H9 (cell line): ENCODE measurements at regions not wholly inside any gene's neighbourhood (a gene's known extent, or its start where the extent isn't known, plus 50 kb on each side); places are given as distances from the start of the nearest gene placed in this dataset.

Experiments used
- DNase-seq: peaks from one replicate; pipeline ENCODE4 v3.0.0-alpha.2; 2017
- H2AFZ ChIP-seq: one replicate; pipeline ENCODE4 v1.6.1; 2013; ENCODE audit warnings: mild to moderate bottlenecking, low read length, control low read depth, moderate library complexity
- H2AK5ac ChIP-seq: 2 replicates; pipeline ENCODE4 v1.6.1; 2013; ENCODE audit warnings: low read length, control low read depth, mixed read lengths; ENCODE audit not compliant: insufficient read length
- H2BK120ac ChIP-seq: one replicate; pipeline ENCODE4 v1.6.1; 2013; ENCODE audit warnings: low read depth, mild to moderate bottlenecking, low read length, control low read depth, inconsistent platforms; ENCODE audit not compliant: poor library complexity, severe bottlenecking
- H2BK12ac ChIP-seq: 2 replicates; pipeline ENCODE4 v1.6.1; 2013; ENCODE audit warnings: low read length, control low read depth, mixed read lengths, low read depth; ENCODE audit not compliant: insufficient read length
- H2BK15ac ChIP-seq: 2 replicates; pipeline ENCODE4 v1.6.1; 2013; ENCODE audit warnings: low read depth, low read length, control low read depth
- H2BK20ac ChIP-seq: one replicate; pipeline ENCODE4 v1.6.1; 2013; ENCODE audit warnings: low read depth, mild to moderate bottlenecking, low read length, control low read depth, inconsistent platforms; ENCODE audit not compliant: poor library complexity, severe bottlenecking
- H2BK5ac ChIP-seq: 2 replicates; pipeline ENCODE4 v1.6.1; 2013; ENCODE audit warnings: low read length, control low read depth, mixed read lengths; ENCODE audit not compliant: insufficient read length
- H3K14ac ChIP-seq: 2 replicates; pipeline ENCODE4 v1.6.1; 2013; ENCODE audit warnings: low read length, control low read depth; ENCODE audit not compliant: insufficient read depth
- H3K18ac ChIP-seq: 2 replicates; pipeline ENCODE4 v1.6.1; 2013; ENCODE audit warnings: low read depth, mild to moderate bottlenecking, mixed read lengths, low read length, control low read depth; ENCODE audit not compliant: insufficient read length
- H3K23ac ChIP-seq: 2 replicates; pipeline ENCODE4 v1.6.1; 2013; ENCODE audit warnings: low read length, control low read depth, mixed read lengths, low read depth; ENCODE audit not compliant: insufficient read length
- H3K23me2 ChIP-seq: 2 replicates; pipeline ENCODE4 v1.6.1; 2013; ENCODE audit warnings: low read depth, mild to moderate bottlenecking, mixed read lengths, low read length, control low read depth; ENCODE audit not compliant: insufficient read length, poor library complexity, severe bottlenecking
- H3K27ac ChIP-seq: 2 replicates; pipeline ENCODE4 v1.5.1; 2013; ENCODE audit warnings: low read length, control low read depth, mixed read lengths, low read depth; ENCODE audit not compliant: insufficient read length
- H3K27me3 ChIP-seq: 2 replicates; pipeline ENCODE4 v1.6.1; 2013; ENCODE audit warnings: low read length, control low read depth, inconsistent platforms; ENCODE audit not compliant: insufficient read depth
- H3K4ac ChIP-seq: 2 replicates; pipeline ENCODE4 v1.6.1; 2013; ENCODE audit warnings: low read depth, mild to moderate bottlenecking, control low read depth, inconsistent platforms, low read length, moderate library complexity
- H3K4me1 ChIP-seq: 2 replicates; pipeline ENCODE4 v1.6.1; 2013; ENCODE audit warnings: low read length, control low read depth, inconsistent platforms; ENCODE audit not compliant: insufficient read depth
- H3K4me2 ChIP-seq: 2 replicates; pipeline ENCODE4 v1.6.1; 2013; ENCODE audit warnings: low read length, control low read depth, mixed read lengths; ENCODE audit not compliant: insufficient read length, insufficient read depth
- H3K56ac ChIP-seq: 2 replicates; pipeline ENCODE4 v1.6.1; 2013; ENCODE audit warnings: low read depth, mild to moderate bottlenecking, mixed read lengths, low read length, control low read depth; ENCODE audit not compliant: insufficient read length
- H3K79me1 ChIP-seq: 2 replicates; pipeline ENCODE4 v1.6.1; 2013; ENCODE audit warnings: low read depth, mild to moderate bottlenecking, moderate library complexity, low read length, control low read depth, inconsistent platforms; ENCODE audit not compliant: insufficient read depth, poor library complexity, severe bottlenecking
- H3K79me2 ChIP-seq: 2 replicates; pipeline ENCODE4 v1.6.1; 2013; ENCODE audit warnings: low read length, control low read depth, inconsistent platforms; ENCODE audit not compliant: insufficient read depth
- H3K9ac ChIP-seq: 2 replicates; pipeline ENCODE4 v1.6.1; 2013; ENCODE audit warnings: low read length, control low read depth, mixed read lengths; ENCODE audit not compliant: insufficient read length; ENCODE audit errors: extremely low read depth
- H3K9me3 ChIP-seq: one replicate; pipeline ENCODE4 v1.6.1; 2013; ENCODE audit warnings: low read depth, low read length, inconsistent platforms; ENCODE audit not compliant: control insufficient read depth
- H3T11ph ChIP-seq: one replicate; pipeline ENCODE4 v1.6.1; 2013; ENCODE audit warnings: mild to moderate bottlenecking, low read length, control low read depth, inconsistent platforms
- H4K20me1 ChIP-seq: one replicate; pipeline ENCODE4 v1.6.1; 2013; ENCODE audit not compliant: control insufficient read depth, insufficient read length, insufficient read depth
- H4K5ac ChIP-seq: 2 replicates; pipeline ENCODE4 v1.6.1; 2013; ENCODE audit warnings: low read depth, mild to moderate bottlenecking, mixed read lengths, low read length, control low read depth; ENCODE audit not compliant: insufficient read length
- H4K8ac ChIP-seq: replicated peaks from 2 replicates; pipeline ENCODE4 v1.6.1; 2013; ENCODE audit warnings: low read length, control low read depth, mixed read lengths, low read depth; ENCODE audit not compliant: insufficient read length
- H4K91ac ChIP-seq: 2 replicates; pipeline ENCODE4 v1.6.1; 2013; ENCODE audit warnings: low read depth, mild to moderate bottlenecking, moderate library complexity, mixed read lengths, low read length, control low read depth; ENCODE audit not compliant: insufficient read length
- H3K27ac Mint-ChIP-seq, 3 experiments: 2 replicates in 2 of 3; 3 replicates in 1 of 3; pipeline ENCODE4 v1.8.0; 2020 to 2021; ENCODE audit warnings: mixed read lengths in 3 of 3, mild to moderate bottlenecking in 1 of 3, moderate library complexity in 1 of 3
- H3K27me3 Mint-ChIP-seq: 2 replicates; pipeline ENCODE4 v1.8.0; 2021; ENCODE audit warnings: low read depth, mild to moderate bottlenecking, moderate library complexity, mixed read lengths
- H3K36me3 Mint-ChIP-seq, 3 experiments: 2 replicates in 2 of 3; 3 replicates in 1 of 3; pipeline ENCODE4 v1.8.0; 2020 to 2021; ENCODE audit warnings: low read depth in 3 of 3, mixed read lengths in 3 of 3; ENCODE audit not compliant: insufficient read depth in 1 of 3
- H3K4me1 Mint-ChIP-seq, 2 experiments: 2 replicates each; pipeline ENCODE4 v1.8.0; 2020; ENCODE audit warnings: mixed read lengths in 2 of 2
- H3K4me3 Mint-ChIP-seq, 2 experiments: 2 replicates in 1 of 2; 3 replicates in 1 of 2; pipeline ENCODE4 v1.8.0; 2020 to 2021; ENCODE audit warnings: mild to moderate bottlenecking in 2 of 2, mixed read lengths in 2 of 2, moderate library complexity in 1 of 2
- H3K9me3 Mint-ChIP-seq, 2 experiments: 2 replicates in 1 of 2; 3 replicates in 1 of 2; pipeline ENCODE4 v1.8.0; 2020; ENCODE audit warnings: mild to moderate bottlenecking in 2 of 2, mixed read lengths in 2 of 2, moderate library complexity in 1 of 2
- WGBS: extraction: QIAGEN DNeasy Blood & Tissue Kit; methylation state at CpG from one replicate; pipeline ENCODE4 v1.1.7; 2013; ENCODE audit warnings: missing lambda C conversion rate, low lambda C conversion rate, mixed read lengths; ENCODE audit not compliant: insufficient read length; ENCODE audit errors: extremely low coverage; 5-methylcytosine and 5-hydroxymethylcytosine counted together
- TF ChIP-seq, protein P1 (sequence below): fragments of 200-600 bp; sonication (generic); conservative IDR thresholded peaks from 3 replicates; pipeline ENCODE4 v1.8.0; 2021; ENCODE audit warnings: antibody characterized with exemption, mild to moderate bottlenecking

DNA sequence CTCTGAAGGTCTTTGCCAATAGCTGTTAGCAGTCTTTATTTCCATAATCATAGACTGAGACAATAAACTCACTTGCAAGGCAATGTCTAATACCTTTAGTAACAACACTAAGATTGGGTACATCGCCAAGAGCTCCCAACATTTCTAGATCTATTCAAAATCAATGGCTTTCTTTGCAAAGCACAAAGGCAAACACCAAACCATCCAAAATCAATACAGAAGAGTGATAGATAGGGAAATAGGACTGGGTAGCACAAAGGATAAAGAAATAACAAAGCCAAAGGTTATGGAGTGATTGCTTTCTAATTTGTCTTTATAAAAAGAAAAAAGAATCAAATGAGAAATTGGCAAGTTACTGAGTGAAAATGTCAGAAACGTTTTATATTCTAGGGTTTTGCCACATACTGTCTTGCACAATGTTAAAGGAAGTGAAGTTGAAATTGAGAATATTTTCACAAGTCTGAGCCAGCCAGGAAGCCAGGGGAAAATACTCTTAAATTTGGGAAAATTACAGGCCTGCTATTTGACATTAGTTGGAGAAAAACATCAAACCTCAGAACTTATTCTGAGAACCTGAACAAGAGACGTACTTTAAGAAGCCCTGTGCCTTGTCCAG is 53.3 kb upstream of the LHFPL2 start:
- no peaks in the 10 kb centered on the region for H3K4me1 ChIP-seq
- H2BK120ac ChIP-seq: no peak overlapping the region
- no peak overlapping the region for H2AK5ac ChIP-seq
- Mint-ChIP-seq H3K36me3 (no peaks in the 10 kb centered on the region; a peak in 1 of 7 replicates), H3K4me3 (no peak overlapping the region), H3K27ac (no peak overlapping the region), H3K27me3 (no peaks in the 10 kb centered on the region), H3K4me1 (peaks cover 6 to 7% of the 10 kb centered on the region in 2 experiments; a peak in 3 of 4 replicates), H3K9me3 (peaks cover 0 to 3% of the 10 kb centered on the region in 2 experiments; a peak in 2 of 5 replicates)
- H2BK5ac ChIP-seq: no peak overlapping the region
- H4K91ac ChIP-seq: no peak overlapping the region
- no peak overlapping the region for H3K14ac ChIP-seq
- H3K79me1 ChIP-seq: no peaks in the 10 kb centered on the region
- WGBS: no CpG with 5 or more reads among the region's 3 CpGs
- H3K4me2 ChIP-seq: no peak overlapping the region
- no peak overlapping the region for H3K27ac ChIP-seq
- H2BK15ac ChIP-seq: no peak overlapping the region
- H3K9me3 ChIP-seq: no peaks in the 10 kb centered on the region
- no peak overlapping the region for H3K23ac ChIP-seq
- no peak overlapping the region for H2BK12ac ChIP-seq
- H3K79me2 ChIP-seq: no peaks in the 10 kb centered on the region
- no peaks in the 10 kb centered on the region for H4K20me1 ChIP-seq
- no peaks in the 10 kb centered on the region for H3K27me3 ChIP-seq
- no peak overlapping the region for H3K18ac ChIP-seq
- no peak overlapping the region for H3K9ac ChIP-seq
- no peak overlapping the region for H4K5ac ChIP-seq
- H2AFZ ChIP-seq: no peak overlapping the region
- no peak overlapping the region for H2BK20ac ChIP-seq
- H4K8ac ChIP-seq: no peak overlapping the region
- TF ChIP-seq, protein P1, sequence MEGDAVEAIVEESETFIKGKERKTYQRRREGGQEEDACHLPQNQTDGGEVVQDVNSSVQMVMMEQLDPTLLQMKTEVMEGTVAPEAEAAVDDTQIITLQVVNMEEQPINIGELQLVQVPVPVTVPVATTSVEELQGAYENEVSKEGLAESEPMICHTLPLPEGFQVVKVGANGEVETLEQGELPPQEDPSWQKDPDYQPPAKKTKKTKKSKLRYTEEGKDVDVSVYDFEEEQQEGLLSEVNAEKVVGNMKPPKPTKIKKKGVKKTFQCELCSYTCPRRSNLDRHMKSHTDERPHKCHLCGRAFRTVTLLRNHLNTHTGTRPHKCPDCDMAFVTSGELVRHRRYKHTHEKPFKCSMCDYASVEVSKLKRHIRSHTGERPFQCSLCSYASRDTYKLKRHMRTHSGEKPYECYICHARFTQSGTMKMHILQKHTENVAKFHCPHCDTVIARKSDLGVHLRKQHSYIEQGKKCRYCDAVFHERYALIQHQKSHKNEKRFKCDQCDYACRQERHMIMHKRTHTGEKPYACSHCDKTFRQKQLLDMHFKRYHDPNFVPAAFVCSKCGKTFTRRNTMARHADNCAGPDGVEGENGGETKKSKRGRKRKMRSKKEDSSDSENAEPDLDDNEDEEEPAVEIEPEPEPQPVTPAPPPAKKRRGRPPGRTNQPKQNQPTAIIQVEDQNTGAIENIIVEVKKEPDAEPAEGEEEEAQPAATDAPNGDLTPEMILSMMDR: no peak
- no peak for DNase-seq
- no peaks in the 10 kb centered on the region for H3K23me2 ChIP-seq
- no peak overlapping the region for H3K4ac ChIP-seq
- H3K56ac ChIP-seq: no peak overlapping the region
- no peak overlapping the region for H3T11ph ChIP-seq
